ENCODE measurements at regions not wholly inside any gene's neighbourhood (a gene's known extent, or its start where the extent isn't known, plus 50 kb on each side); places are given as distances from the start of the nearest gene placed in this dataset.

GRCh38 chr1:238001818-238002217 is 111.1 kb upstream of the ZP4 start:
- TF ChIP-seq CTCF (IDR thresholded peaks at IDR 0.05 in 2 of 3, conservative IDR thresholded peaks at IDR 0.05 in 1 of 3; ENCODE audit: insufficient read depth in 2 of 3, low read depth in 1 of 3, low read length in 3 of 3): no peak
- TF ChIP-seq TSHZ1 (CRISPR knock-in tag; IDR thresholded peaks at IDR 0.05): no peak
- TF ChIP-seq GTF3C2 (IDR thresholded peaks at IDR 0.05; ENCODE audit: borderline replicate concordance, extremely low read depth, insufficient read length): no peak

All from K562 (cell line).